K562 (cell line): ENCODE measurements at regions not wholly inside any gene's neighbourhood (a gene's known extent, or its start where the extent isn't known, plus 50 kb on each side); places are given as distances from the start of the nearest gene placed in this dataset.

Experiments
- ATAC-seq: fragments of 200-7000 bp; cut with Tn5 transposase; 3 replicates; pipeline ENCODE4 v1.9.1; 2020; ENCODE audit warnings: moderate library complexity
- BruUV-seq: library from RNA; stranded (reverse); fragments of 400-500 nt; replicated peaks from 2 replicates; lab custom pipeline; 2021; lab: Mats Ljungman, UMichigan
- CTCF ChIA-PET: fragments of 300-600 bp; formaldehyde crosslinking; extraction: SDS; loops from one replicate; lab custom pipeline; 2021; ENCODE audit warnings: low intra/inter-chr PET ratio; lab: Yijun Ruan, JAX
- POLR2A ChIA-PET: fragments of 300-600, 350-650 bp; sonication (Branson Sonifier 250); formaldehyde crosslinking; extraction: SDS; loops from one replicate; lab custom pipeline; 2021; ENCODE audit warnings: antibody characterized with exemption, inconsistent platforms; lab: Yijun Ruan, JAX
- DNase-seq, 4 experiments: peaks; one replicate each; pipeline versions ENCODE4 v3.0.0 to v3.0.0-alpha.2; 2011 to 2018; ENCODE audit warnings: low spot score in 3 of 4, mixed read lengths in 3 of 4; ENCODE audit errors: extremely low read depth in 1 of 4
- FAIRE-seq: peaks from 2 replicates; lab custom pipeline; 2011; peaks lifted over from hg19 to GRCh38; lab: Jason Lieb, UNC
- H2AFZ ChIP-seq: 2 replicates; pipeline ENCODE4 v1.6.0; 2011; ENCODE audit warnings: low read depth, low read length, control low read depth, inconsistent platforms
- H3K27ac ChIP-seq: fragments of 200-600 bp; 3 replicates; pipeline ENCODE4 v1.8.0; 2011; ENCODE audit warnings: low read depth, mild to moderate bottlenecking, control low read depth, inconsistent platforms, low read length, moderate library complexity, mixed read lengths; ENCODE audit errors: extremely low read depth
- H3K27me3 ChIP-seq, 2 experiments: fragments of 300-600 bp in 1 of 2; 2 replicates in 1 of 2; 3 replicates in 1 of 2; pipeline versions ENCODE4 v1.6.0 to v1.8.0; 2011; ENCODE audit warnings: inconsistent platforms in 2 of 2, low read length in 2 of 2, mild to moderate bottlenecking in 1 of 2, mixed read lengths in 1 of 2, moderate library complexity in 1 of 2; ENCODE audit not compliant: control insufficient read depth in 2 of 2, insufficient read depth in 2 of 2
- H3K36me3 ChIP-seq: fragments of 300-600 bp; 3 replicates; pipeline ENCODE4 v1.8.0; 2011; ENCODE audit warnings: mild to moderate bottlenecking, low read length, inconsistent platforms; ENCODE audit not compliant: control insufficient read depth, insufficient read depth
- H3K4me1 ChIP-seq, 2 experiments: fragments of 200-600 bp in 1 of 2; replicated peaks in 1 of 2; 2 replicates in 1 of 2; 3 replicates in 1 of 2; pipeline versions ENCODE4 v1.5.1 to v1.8.0; 2011; ENCODE audit warnings: inconsistent platforms in 2 of 2, low read length in 2 of 2, mild to moderate bottlenecking in 1 of 2, mixed read lengths in 1 of 2, moderate library complexity in 1 of 2; ENCODE audit not compliant: control insufficient read depth in 2 of 2, insufficient read depth in 2 of 2
- H3K4me2 ChIP-seq: 2 replicates; pipeline ENCODE4 v1.6.1; 2011; ENCODE audit warnings: low read length, control low read depth, inconsistent platforms, mixed read lengths; ENCODE audit not compliant: insufficient read depth
- H3K4me3 ChIP-seq: fragments of 200-600 bp; sonication (generic), shearing (Covaris generic); 2 replicates; pipeline ENCODE4 v1.5.1; 2016; ENCODE audit warnings: control low read depth, inconsistent platforms
- H3K79me2 ChIP-seq: fragments of 200-600 bp; 3 replicates; pipeline ENCODE4 v1.8.0; 2011; ENCODE audit warnings: low read length, inconsistent platforms; ENCODE audit not compliant: control insufficient read depth, insufficient read depth
- H3K9ac ChIP-seq, 2 experiments: 2 replicates each; pipeline versions ENCODE4 v1.6.0 to v1.6.1; 2011; ENCODE audit warnings: low read depth in 2 of 2, low read length in 2 of 2, control low read depth in 1 of 2, inconsistent platforms in 1 of 2, mild to moderate bottlenecking in 1 of 2, mixed read lengths in 1 of 2; ENCODE audit not compliant: insufficient read depth in 1 of 2
- H3K9me1 ChIP-seq: one replicate; pipeline ENCODE4 v1.6.0; 2011; ENCODE audit warnings: inconsistent platforms, mild to moderate bottlenecking, low read length, moderate library complexity; ENCODE audit not compliant: control insufficient read depth, insufficient read depth
- H3K9me3 ChIP-seq: replicated peaks from 2 replicates; pipeline ENCODE4 v1.5.1; 2011; ENCODE audit warnings: low read depth, low read length, inconsistent platforms; ENCODE audit not compliant: control insufficient read depth, insufficient read depth
- H4K20me1 ChIP-seq: replicated peaks from 2 replicates; pipeline ENCODE4 v1.6.1; 2011; ENCODE audit warnings: low read length, inconsistent platforms, mixed read lengths; ENCODE audit not compliant: control insufficient read depth, insufficient read depth
- NBN ChIP-seq: fragments of 450-650 bp; IDR thresholded peaks from 2 replicates; pipeline ENCODE4 v1.6.1; 2016; ENCODE audit warnings: low read depth, mild to moderate bottlenecking
- XRCC4 ChIP-seq: IDR thresholded peaks from one replicate; pipeline ENCODE4 v1.6.1; 2011; ENCODE audit not compliant: insufficient read depth, insufficient read length; ENCODE audit errors: extremely low read depth
- ZNF507 ChIP-seq: conservative IDR thresholded peaks from 2 replicates; pipeline ENCODE4 v1.6.1; 2017; ENCODE audit warnings: missing genetic modification characterization, missing compliant biosample characterization
- WGBS: fragments of 100-300 bp; shearing (Covaris generic); methylation state at CpG from one replicate; pipeline ENCODE4 v1.1.6; 2016; ENCODE audit warnings: low coverage, mixed read lengths; ENCODE audit not compliant: insufficient coverage; ENCODE audit errors: missing lambda C conversion rate; 5-methylcytosine and 5-hydroxymethylcytosine counted together
- in situ Hi-C: fragments of 300-500 bp; cut with MboI; formaldehyde crosslinking; loops from 4 replicates; pipeline ENCODE4 v1.15.0; 2018; ENCODE audit warnings: inconsistent platforms, mixed read lengths
- intact Hi-C: fragments of 100-400 bp; cut with micrococcal nuclease; formaldehyde crosslinking; loops from 2 replicates; pipeline ENCODE4 v1.14.2; 2022
- TF ChIP-seq, protein P1 (sequence below): fragments of 250-450 bp; sonication (Bioruptor Pico); IDR thresholded peaks from 2 replicates; pipeline ENCODE4 v1.9.0; 2021; ENCODE audit warnings: mild to moderate bottlenecking, inconsistent platforms

DNA sequence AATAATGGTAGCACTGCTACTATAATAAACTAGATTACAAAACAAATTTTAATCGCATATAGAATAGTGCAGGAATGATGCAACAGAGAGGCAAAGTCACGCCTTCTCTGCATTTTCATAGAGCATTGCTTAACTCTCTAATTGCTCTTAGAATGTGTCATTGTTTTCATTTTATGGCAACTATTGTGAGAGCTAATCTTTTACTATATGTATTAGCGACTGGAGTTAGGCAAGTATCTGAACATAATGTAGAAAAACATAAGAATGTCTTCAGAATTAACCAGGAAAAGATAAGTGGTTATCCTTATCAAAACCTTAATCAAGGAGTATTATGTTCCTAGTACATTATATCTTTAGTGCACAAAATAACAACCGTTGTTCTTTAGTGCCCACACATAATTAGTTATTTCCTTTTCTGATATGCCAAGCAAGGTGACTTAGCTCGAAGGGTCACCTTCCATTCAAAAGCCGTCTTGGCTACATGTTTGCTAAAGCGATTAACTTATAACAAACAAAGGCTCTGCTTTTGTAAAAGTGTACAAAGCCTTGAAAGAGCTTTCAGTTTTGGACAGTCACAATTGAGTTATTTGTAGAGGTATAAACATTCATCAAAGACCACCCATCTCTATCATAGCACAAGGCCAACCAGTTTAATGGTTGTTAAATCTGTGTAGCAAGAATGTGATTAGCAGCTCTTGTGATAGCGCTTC, 1328.9 kb downstream of the ROBO2 start:
- no peak for ATAC-seq

More for the DNA sequence above, 1328.9 kb downstream of the ROBO2 start:
- Histone ChIP-seq H4K20me1 (no peaks in the 10 kb centered on the region), H3K27me3 (no peaks in the 10 kb centered on the region), H3K4me3 (no peak overlapping the region), H3K79me2 (no peaks in the 10 kb centered on the region), H2AFZ (no peak overlapping the region), H3K9me1 (no peaks in the 10 kb centered on the region), H3K9me3 (no peaks in the 10 kb centered on the region), H3K4me2 (no peak overlapping the region), H3K36me3 (no peaks in the 10 kb centered on the region), H3K4me1 (no peaks in the 10 kb centered on the region), H3K9ac (no peak overlapping the region), H3K27ac (no peak overlapping the region)
- DNase-seq (no peak), FAIRE-seq (no peak)
- POLR2A ChIA-PET = no interaction called here
- intact Hi-C loops = no loop called here
- CTCF ChIA-PET = no interaction called here
- TF ChIP-seq XRCC4 = no peak
- TF ChIP-seq, protein P1, sequence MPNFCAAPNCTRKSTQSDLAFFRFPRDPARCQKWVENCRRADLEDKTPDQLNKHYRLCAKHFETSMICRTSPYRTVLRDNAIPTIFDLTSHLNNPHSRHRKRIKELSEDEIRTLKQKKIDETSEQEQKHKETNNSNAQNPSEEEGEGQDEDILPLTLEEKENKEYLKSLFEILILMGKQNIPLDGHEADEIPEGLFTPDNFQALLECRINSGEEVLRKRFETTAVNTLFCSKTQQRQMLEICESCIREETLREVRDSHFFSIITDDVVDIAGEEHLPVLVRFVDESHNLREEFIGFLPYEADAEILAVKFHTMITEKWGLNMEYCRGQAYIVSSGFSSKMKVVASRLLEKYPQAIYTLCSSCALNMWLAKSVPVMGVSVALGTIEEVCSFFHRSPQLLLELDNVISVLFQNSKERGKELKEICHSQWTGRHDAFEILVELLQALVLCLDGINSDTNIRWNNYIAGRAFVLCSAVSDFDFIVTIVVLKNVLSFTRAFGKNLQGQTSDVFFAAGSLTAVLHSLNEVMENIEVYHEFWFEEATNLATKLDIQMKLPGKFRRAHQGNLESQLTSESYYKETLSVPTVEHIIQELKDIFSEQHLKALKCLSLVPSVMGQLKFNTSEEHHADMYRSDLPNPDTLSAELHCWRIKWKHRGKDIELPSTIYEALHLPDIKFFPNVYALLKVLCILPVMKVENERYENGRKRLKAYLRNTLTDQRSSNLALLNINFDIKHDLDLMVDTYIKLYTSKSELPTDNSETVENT (CRISPR knock-in tag) = no peak
- no peak for TF ChIP-seq ZNF507 (tag)
- TF ChIP-seq NBN = no peak
- no TSS peak for BruUV-seq
- 2% methylated on average over 8 of the region's 8 CpGs for whole genome bisulfite sequencing
- in situ Hi-C loops = no loop called here
